Activated CD4-positive, alpha-beta T cell treated with anti-CD3 and anti-CD28 coated beads, Interleukin-2, amount 50 U/mL, for 16 hours (primary cell): ENCODE measurements at regions not wholly inside any gene's neighbourhood (a gene's known extent, or its start where the extent isn't known, plus 50 kb on each side); places are given as distances from the start of the nearest gene placed in this dataset.

Source experiments
- DNase-seq: peaks from one replicate; pipeline ENCODE4 v3.0.0-alpha.2; 2020

- DNase-seq, result no peak
Measured at GRCh38 chr12:46131732-46132469, 136.9 kb downstream of the SLC38A1 start.

DNA sequence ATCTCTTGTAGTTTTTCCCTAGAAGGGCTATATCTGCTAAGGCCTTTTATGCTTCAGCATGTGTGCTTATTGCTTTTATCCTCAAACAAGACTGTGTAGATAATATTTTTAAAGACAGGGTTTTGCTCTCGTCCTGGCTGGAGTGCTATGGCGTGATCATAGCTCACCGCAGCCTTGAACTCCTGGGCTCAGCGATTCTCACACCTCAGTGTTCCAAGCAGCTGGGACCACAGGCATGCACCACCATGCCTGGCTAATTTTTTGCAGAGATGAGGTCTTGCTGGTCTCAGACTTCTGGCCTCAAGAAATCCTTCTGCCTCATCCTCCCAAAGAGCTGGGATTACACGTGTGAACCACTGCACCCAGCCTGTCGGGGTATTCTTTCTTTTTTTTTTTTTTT, 137.3 kb upstream of the SCAF11 start:
- DNase-seq, result no peak

DNA sequence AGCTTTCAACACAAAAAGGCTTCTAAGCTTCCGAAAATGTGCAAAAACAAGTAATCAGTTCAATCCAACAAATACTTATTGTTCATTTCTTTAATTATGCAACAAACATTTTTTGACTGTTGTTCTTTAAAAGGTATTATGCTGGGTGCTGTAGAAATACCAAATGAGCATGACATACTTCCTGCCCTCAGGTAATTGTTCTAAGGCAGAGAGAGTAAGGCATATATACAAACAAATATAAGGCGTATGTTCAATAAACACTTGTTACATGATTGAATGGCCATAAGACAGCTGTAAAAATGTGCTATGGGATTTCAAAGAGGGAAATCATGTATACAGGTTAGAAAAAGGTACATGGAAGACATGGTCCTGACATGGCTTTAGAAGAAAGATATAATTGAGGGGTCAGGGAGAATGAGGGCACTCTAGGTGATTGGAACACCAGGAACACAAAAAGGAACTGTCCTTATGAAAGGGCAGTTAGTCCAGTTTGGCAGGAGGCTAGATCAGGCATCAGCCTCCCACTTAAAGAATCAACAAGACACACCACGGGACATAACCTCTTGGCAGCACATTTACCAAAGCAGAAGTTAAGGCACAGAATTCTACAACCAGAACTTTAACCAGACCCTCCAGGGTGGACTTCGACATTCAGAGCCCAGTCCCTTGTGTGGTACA, 135.8 kb upstream of the SCAF11 start:
- DNase-seq, result no peak

- peak; percentile 66 for DNase-seq
Measured at GRCh38 chr12:46124848-46125619, 134.7 kb upstream of the SCAF11 start.

- DNase-seq, result no peak
Measured at GRCh38 chr12:46124132-46124847, 133.9 kb upstream of the SCAF11 start.

DNA sequence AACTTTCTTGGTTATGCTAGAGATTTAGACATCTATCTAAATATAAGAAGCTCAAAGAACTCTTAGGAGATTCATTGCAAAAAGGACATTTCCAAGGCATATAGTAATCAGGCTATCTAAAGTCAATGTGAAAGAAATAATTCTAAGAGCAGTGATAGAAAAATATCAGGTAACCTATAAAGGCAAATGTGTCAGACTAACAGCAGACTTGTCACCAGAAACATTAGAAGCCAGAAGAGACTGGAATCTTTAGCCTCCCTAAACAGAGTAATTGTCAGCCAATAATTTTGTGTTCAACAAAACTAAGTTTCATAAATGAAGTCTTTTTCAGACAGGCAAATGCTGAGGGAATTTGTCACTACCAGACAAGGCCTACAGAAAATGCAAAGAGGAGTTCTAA, 122.0 kb upstream of the SCAF11 start:
- no peak for DNase-seq

DNA sequence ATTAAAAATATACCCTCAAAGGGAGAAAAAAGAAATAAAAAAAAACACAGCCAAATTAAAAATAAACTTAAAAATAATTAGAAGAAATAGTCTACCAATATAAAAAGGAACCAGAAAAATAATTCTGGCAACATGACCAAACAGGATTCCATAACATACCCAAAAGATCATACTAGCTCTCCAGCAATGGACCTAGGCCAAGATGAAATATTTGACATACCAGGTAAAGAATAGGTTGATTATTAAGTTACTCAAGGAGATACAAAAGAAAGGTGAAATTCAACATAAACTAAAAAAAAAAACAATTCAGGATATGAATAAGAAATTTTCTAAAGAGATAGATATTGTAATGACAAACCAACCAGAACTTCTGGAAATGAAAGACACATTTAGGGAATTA, 121.3 kb upstream of the SCAF11 start:
- DNase-seq, result no peak

DNA sequence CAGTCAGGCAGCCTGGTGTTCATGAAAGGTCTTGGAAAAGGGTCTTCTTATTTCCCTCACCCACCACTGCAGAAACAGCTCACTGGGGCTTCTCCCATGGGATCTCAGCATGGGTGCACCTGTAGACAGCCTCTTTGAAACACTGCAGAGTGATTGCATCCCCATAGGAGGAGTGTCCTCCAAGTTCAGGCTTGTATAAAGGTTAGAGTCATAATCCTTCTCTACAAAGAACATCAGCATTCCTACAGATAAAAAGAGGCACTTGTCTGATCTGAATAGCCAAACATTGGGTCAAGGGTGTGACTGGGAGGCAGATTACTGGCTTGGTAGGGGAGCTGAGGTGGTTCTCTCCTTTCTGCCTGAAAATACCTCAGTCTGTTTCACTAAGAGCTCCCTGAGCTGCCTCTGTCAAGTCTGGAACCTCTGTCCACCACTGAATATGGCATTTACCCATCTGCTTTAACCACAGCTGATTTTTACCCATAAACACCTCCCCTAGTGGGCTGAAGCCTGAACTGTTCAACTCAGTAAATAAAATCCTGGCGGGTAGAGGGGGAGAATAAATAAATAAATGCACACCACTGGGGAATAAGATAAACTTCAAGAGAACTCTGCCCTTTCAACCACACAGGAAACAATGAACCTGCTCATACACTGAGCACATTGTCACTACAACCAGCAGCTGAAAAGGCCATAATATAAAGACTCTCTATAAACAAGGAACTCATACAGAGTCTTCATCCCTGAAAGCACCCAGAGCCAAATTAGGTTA, 120.7 kb upstream of the SCAF11 start:
- no peak for DNase-seq

GRCh38 chr12:46110223-46110611, 119.8 kb upstream of the SCAF11 start:
- no peak for DNase-seq

DNA sequence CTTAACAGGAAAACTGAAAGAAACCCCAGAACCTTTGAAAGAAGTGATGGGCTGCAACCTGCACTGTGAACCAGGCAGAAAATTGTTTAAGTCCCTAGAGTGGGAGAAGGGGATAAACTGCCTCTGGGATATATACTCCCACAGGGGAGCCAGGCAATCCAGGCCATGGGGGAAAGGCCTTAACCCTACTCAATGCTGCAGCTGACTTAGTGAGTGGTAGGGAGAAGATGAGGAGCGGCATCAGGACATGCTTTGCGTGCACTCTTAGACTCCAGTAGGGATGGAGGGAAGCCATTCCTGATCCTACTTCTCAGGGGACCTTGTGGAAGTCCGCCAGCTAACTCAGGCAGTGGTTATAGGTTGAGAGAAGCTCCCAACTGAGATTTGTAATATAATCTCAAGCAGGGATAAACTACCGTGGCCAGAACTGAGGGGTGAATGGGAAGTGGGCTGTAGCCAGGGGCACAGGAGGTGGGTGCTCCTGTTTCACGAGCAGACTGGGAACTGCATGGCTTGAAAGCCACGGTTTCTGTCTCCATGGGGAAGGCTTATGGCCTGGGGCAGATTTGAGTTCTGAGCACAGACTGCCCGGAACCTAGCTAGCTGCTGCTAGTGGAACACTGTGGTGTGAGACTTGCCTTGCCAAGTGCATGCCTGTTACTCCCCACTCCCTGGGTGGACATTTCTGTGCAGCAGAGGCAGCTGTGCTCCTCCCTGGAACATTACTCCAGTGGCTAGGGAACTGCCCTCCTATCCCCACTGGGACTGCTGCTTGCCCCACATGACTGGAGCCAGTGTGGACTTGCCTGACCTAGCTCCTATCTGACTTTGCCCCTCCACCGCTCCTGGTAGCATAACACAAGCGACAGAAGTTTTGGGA, 119.2 kb upstream of the SCAF11 start:
- no peak for DNase-seq

DNA sequence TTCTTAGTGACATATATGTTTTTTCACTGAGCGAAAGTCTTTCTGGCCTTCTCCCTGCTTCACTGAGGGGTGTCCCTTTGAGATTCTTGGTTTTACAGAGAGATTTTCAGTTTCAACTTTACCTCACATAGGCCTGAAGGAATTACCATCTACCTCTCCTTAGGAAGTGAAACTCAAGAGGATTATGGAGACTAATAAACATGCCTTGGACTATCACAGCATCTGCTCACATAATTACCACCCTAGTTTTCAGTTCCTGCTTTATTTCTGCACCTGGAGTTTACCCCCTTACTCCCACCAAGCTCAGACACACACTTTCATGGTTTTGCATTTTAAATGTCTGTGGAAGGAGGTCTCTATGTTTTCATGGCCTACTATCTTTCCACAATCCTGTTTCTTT, 118.3 kb upstream of the SCAF11 start:
- DNase-seq, result no peak

DNA sequence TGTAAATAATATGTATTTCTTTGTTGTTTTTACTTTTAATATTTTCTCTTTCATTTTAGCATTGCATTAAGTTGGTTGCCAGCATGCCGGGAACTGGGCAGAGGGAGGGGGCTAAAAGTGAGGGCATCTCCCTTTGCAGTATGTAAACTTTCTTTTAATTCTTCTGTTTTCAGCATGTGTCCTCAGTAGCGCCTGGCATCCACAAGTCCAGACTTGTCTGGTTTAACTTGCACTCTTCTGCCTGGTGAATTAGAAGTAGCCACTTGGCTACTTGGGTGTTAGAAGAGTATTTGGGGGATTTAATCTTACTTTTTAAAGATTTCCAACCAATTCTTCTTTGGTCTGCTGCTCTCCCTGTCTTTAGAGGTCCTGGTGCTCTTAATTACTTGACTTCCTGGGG, 117.2 kb upstream of the SCAF11 start:
- DNase-seq, result no peak

DNA sequence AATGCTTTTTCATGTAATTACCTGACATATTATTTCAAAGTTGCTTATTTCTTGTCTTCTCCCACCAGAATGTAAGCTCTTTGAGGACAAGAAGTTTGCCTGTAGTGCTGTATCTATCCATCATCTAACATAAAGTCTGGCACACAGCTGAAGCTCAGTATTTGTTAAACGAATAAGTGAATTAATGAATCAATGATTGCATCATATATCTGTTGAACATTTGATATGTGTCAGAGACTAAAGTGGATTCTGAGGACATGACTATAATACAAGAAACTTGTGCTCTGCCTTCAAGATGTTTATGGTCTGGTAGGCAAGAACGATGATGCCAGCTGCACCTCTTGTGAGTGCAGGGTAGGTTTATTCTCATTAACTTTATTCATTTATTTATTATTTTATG, 115.4 kb upstream of the SCAF11 start:
- DNase-seq, result no peak

- DNase-seq, result no peak
Measured at GRCh38 chr12:46103559-46104383, 113.4 kb upstream of the SCAF11 start.

DNA sequence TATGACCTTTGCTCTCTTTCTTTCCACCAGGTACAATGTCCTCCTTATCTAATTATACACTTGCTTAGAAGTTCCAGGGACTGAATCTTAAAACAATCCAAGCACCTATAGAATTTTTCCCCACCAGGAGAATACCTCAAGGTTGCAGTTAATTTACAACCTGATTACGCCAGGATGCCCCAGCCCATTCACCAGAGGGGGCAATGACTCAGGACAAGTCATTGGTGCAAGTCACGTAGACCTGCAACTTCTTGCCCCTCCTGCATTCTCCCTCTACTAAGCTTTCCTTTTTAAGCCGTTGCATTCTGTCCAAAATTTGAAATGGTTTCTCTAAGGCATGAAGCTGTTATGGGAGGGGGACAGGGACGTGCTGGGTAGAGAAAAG, 111.1 kb upstream of the SCAF11 start:
- no peak for DNase-seq

GRCh38 chr12:46100551-46101484, 110.4 kb upstream of the SCAF11 start:
- no peak for DNase-seq

DNA sequence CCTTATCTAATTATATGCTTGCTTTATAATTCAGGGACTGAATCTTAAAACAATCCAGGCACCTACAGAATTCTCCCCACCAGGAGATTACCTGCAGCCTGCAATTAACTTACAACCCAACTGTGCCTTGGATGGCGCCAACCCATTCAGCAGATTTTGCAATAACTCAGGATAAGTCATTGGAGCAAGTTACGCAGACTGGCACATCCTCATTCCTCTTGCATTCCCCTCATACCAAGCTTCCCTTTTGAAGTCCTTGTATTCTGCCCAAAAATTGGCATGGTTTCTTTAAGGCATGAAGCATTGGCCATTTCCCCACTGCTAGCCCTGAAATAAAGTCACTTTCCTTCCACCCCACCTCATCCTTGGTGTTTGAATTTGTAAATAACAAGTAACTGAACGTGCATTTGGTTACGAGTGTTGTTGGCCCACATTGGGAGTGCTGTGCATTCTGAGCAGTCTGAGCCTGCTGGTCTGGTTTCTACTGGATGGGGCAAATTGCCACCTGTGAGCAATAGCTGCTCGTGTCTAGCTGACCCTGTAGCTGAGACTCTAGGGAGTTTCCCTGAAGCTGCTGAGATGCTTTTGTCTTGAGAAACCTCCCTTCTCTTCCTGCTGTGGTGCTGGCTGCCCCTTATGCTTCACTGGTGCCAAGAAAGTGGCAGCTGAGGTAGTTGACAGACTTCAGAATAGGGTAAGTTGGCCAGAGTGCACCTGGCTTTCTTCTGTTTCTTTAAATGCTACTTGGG, 99.2 kb upstream of the SCAF11 start:
- DNase-seq, result no peak

DNA sequence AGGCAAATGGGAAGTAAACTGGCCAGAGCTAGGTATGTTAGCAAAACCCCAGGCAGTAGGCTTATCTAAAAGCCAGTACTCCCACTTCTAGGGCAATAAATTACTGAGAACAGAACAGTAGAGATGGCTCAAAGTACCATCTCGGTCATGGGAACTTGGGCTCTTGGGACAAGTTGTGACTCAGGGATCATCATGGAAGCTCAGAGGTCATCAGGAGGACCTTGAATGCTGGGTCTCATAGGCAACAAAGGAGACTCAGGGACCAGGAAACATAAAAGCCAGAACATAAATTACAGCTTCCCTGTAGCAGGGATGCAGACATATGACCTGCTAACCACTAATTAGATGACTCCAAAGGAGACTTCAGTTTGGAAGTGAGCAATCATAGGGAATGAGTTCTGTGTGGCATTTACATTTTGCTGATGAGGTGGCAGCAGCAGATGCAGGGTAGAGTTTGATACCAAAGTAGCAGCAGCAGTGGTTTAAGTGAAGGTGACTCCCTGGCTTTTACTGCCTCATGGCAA, 97.6 kb upstream of the SCAF11 start:
- DNase-seq, result no peak
